ENCODE measurements at regions not wholly inside any gene's neighbourhood (a gene's known extent, or its start where the extent isn't known, plus 50 kb on each side); places are given as distances from the start of the nearest gene placed in this dataset.

DNA sequence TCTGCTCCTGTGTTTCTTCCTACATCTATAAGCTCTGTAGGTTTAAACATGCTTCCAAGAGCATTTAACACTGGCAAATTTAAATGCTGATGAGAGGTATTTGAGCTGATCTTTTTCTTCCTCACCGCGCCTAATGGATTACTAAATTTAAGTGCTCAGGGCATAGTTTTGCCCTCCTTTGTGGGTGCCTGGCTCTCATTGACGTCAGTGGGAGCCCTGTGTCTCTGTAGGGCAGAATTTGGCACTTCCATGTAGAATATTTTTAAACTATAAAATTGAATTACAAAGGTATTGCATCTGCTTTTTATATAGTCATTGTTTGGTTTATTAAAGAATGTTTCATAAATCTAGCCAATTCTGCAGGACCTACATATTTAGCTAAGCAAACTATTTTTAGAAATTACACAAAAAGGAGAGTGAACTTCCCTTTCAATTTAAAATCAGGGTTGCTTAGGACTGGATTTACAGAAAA, 444.8 kb downstream of the AEBP2 start:
- no peak for DNase-seq

DNA sequence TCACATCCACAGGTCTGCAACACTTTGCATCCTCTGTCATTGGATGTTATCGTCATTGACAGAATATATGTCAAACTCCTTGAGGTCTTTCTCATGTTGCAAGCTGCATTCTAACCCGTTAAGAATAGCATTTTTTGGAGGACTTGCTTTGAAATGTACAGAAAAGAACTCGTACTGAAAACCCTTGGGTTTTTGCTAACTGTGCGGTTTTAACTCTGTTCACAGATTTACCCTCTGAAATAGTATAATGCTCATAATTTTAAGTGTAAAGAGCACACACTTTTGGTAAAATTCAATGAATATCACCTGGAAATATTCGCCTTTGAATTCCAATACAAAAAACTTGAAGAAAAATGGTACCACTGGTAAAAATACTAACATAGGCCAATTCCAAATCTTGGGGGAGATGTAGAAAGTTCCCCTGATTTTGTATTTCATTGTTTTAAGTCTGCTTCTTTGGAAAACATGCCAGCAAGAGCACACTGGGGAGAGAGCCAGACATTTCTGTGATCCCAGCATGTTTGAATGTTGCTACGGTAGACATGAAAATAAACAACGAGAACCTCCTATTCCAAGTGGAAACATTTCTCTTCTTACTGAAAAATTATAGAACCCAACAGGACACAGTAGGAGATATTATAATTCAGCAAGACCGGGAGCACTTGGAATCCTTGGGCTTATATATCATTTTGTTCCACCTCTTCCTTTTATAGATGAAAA, 446.0 kb downstream of the AEBP2 start:
- peak; percentile 82 for DNase-seq

DNA sequence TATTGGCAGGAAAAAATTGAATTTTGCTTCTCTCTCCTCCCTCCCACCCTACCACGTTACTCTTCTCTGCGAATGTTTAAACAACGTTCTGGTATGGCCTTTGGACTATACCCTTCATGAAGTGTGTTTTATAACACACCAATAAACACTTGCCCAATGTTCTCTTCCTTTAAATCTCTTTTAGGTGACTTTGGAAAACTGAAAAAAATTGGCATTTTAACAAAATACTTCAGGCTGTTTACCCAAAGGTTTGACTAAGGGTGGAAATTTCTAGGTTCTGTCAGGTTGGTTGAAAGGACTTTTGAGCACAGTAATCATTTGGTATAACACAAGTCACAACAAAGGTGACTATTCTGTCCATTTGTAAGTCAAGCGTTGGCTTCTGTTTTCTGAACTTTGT, 446.8 kb downstream of the AEBP2 start:
- DNase-seq = no peak

DNA sequence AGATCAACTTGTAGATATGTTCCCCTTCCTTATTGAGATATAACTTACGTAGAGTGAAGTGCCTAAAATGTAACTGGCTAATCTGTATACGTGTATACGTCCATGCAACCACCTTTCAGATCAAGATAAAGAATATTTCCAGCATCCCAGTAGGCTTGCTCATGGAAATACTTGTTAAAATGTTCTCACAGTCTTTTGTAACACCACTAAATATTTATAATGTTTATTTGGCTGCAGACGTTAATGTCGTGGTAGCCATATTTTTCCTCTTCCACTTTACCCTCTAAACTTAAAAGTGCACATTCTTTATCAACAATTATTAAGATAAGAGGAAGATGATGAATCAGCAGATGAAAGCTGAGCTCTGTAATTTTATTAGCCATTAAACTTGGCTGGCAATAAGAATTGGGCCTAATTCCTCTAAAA, 447.4 kb downstream of the AEBP2 start:
- DNase-seq = no peak

DNA sequence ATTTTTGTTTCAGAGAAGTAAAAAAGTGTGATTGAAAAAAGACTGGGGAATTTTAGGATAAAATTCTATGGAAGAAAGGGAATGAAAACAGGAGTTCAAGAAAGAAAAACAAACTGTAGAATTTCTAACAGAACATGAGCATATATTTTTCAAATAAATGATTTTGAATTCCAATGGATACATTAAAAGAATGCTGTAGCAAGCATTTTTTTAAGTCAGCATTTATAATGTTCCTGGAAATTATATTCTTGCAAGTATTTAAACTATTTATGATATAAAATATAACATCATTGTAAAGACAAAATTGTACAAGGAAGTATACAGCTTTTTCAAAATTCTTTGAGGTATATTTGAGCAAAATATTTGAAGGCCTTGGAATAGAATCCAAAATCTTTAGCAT, 450.7 kb downstream of the AEBP2 start:
- DNase-seq = no peak

DNA sequence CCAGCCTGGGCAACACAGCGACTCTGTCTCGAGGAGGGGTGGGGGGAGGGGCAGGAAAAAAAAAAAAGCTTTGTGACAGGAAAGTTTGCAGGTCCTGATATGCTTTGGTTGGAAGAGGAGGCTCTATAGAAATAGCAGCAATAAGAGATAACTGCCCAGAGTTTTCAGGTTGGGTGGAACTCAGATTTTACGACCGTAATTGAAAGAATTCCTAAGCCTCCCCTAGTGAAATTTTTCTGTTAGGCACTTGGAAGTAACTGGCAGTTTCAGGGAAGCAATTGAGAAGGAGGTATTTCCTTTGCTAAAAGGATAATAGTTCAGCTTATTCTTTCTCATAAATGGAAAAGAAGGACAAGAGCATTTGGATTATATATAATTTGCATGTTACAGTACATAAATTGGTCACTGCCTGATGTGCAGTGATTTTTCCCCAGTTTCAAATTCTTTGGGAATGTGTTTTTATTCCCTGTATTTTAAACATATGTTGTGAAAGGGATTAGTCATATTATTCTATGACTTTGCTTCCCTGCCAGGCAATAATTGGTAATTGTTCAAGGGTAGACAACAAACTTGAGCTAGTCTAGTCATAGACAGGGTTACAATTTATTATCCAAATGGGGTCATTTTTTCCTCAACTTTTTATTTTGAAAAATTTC, 452.8 kb downstream of the AEBP2 start:
- no peak for DNase-seq

DNA sequence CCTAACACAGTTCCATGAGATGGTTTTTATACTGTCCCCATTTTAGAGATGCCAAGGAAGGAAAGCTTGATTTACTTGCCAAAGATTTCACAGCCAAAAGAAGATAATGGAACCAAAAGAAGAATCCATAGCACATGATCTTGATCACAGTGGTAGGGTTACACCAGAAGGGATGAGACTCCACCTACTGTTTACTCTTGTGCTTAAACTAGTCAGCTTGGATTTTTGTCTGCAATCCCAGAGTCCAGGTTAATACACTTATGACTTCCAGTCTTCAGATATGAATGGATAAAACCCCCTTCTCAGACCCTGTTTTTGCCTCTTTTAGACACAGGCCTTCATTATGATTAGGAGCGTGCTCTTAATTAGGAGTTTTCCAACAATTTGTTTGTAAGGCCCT, 454.2 kb downstream of the AEBP2 start:
- DNase-seq = no peak

DNA sequence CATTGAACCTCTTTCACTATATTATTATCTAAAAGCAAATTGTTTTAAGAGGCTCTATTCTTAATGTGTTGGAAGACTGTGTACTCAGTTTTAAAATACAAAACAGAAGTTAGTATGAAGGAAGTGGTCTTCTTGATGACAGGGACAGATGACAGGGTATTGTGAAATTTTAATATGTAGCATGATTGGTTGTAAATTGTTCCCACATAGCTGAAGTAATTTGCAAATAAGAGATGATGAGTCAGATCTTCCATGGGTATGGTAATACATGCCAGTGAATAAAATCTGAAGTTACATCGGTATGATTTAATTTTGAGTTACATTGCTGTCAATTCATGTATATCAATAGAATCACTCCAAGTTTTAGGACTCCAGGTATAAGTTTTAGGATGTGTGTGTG, 454.8 kb downstream of the AEBP2 start:
- no peak for DNase-seq

DNA sequence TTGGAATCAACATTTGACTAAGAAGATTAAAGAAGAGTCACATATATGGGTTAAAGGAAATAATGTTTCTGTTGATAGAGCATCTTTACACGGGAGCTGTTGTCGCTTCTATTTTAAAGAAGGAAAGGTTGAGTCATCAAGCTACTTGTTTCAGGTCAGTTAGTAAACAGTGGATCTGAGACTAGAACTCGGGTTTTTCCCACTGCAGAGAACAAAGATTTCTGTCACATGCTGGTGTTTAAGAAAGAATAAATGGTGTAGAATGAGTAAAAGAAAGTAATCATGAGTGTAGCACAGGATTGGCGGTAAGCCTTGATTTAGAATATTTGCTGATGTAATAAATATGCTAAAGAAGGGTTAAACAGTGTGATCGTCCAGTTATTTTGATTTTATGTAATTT, 455.5 kb downstream of the AEBP2 start:
- DNase-seq = no peak

DNA sequence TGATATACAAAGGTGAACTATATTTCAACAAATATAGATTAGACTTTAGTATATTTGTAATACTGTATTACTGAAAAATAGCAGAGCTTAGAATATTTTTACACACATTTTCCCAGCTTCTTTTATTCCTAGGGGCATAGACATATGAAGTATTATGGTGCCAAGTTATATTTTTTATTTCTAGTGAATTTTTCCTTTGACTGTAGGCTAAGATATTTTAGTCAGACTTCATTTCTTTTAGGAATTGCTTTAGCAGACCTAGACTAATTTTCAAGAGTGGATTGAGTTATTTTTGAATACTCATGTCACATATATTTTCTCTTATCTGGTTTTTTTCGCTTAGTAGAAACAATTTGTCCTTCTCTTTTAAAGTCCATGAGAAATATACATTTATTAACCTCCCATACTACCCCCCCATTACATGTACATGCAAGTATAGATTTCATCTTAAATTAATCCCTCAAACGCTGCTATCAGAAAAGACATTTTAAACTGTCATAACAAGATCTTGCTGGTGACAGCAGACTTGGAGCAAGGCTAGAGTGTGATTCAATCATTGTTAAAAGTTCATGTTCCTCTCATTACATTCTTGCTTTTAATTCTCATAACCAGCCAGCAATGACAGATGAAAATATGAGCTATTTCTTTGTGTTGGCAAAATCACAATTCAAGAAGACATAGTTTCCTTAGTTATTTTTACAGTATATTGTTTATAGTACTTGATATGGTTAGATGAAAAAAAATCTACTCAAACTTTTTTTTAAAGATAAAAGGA, 456.1 kb downstream of the AEBP2 start:
- DNase-seq = no peak

DNA sequence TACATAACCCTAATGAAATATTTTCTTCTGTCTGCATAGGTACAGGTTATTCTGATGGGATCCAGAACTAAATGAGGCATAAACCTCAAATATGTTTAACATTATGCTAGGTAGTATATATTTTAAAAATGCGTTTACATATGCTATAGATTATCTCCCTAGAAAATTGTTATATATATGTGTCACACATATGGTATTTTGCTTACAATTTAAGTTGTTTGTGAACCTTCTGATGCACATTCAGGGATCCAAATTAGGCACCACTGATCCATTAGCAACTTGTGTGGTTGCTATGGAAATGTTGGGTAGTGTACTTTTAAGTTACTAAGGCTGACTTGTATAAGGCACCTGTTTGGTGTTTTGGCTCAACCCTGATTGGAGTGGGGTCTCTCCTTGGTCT, 456.7 kb downstream of the AEBP2 start:
- no peak for DNase-seq

DNA sequence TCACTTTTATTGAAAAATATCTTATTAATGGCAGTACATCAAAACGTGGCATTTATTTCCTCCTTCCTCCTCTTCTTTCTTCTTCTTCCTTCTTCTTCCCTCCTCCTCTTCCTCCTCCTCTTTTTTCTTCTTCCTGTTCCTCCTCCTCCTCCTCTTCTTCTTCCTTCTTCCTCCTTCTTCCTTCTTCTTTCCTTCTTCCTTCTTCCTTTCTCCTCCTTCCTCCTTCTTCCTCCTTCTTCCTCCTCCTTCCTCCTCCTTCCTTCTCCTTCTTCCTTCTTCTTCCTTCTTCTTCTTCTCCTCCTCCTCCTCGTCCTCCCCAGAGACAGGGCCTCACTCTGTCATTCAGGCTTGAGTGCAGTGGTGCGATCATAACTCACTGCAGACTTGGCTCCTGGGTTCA, 457.2 kb downstream of the AEBP2 start:
- DNase-seq = no peak

DNA sequence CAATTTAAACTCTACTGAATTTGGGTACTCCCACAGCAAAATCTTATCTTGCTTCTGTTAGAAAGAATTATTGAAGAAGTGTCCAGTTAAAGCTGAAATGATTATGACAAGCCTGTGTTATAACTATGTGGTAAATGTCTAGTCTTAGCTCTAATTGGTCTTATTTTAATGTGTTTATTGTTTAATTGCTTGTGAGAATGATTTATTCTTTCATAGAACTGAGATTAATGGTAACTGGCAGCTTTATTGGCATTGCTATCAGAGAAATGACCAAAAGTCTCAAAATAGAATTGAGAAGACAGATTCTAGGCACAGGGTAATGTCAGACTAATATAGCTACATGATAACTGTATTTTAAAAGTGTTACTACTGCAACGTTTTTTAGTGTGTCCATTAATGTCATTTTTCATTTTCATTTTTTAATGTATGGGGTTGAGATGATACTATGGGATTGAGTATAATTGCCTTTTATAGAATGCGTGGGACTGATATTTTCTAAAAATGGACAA, 458.7 kb downstream of the AEBP2 start:
- DNase-seq = no peak

DNA sequence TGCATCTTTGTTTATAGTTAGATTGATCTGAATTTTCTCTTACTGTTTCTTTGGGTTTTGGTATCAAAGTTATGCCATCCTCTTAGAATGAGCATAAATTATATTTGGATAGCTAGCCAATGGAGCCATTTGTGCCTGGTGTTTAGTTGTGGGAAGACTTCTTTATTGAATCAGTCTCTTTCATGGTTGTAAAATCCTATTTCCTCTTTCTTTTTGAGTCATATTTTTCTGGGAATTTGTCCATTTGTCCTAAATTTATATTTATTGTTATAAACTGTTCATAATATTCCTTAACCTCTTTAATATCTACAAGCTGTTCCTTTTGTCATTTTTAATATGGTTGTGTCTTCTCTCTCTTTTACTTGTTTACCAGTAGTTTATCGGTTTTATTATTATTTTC, 462.5 kb downstream of the AEBP2 start:
- no peak for DNase-seq

DNA sequence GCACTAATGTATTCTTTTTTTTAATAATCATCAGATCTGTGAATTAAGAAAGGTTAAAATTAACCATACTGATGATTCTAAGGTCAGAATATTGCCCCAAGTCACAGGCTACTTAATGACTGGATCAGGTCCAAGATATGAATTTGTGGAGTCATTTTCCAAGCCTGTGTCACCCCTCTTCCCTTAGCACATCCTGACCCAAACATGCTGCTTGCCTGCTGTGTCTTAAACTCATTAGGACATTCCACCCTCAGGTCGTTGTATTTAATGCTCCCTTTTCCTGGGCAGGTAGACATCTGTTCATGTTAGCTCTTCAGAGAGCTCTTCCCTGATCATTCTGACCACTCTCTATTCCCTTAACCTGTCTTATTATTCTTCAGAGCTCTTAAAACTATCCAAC, 463.5 kb upstream of the PDE3A start:
- DNase-seq = no peak

DNA sequence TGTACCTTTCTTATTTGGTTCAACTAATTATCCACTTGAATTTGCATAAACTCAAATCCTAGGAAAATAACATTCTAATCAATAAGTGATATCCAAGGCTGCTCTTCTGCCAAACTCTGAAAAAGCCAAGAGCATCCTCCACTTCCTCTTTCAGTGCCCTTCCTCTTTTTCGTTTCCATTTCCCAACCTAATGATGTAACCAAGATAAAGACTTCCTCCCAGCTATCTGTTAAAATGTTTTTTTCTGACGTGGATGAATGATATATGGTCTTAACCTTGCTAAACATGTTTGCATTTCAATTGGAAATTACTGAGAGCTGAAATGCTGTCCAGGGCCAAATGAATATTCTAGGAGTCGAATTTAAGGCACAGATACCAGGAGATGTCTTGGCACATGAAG, 459.5 kb upstream of the PDE3A start:
- DNase-seq = no peak

DNA sequence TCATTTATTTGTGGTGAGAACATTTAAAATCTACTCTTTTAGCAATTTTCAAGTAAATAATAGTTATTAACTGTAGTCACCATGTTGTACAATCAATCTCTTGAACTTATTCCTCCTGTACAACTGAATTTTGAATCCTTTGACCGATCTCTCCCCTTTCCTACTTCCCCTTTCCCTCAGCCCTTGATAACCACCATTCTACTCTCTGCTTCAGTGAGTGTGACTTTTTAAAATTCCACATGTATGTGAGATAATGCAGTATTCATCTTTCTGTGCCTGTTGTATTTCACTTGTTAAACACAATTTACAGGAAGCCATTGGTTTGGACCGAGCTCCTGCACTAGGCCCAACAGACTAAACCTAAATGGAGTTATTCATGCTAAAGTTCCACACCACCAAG, 458.9 kb upstream of the PDE3A start:
- no peak for DNase-seq

DNA sequence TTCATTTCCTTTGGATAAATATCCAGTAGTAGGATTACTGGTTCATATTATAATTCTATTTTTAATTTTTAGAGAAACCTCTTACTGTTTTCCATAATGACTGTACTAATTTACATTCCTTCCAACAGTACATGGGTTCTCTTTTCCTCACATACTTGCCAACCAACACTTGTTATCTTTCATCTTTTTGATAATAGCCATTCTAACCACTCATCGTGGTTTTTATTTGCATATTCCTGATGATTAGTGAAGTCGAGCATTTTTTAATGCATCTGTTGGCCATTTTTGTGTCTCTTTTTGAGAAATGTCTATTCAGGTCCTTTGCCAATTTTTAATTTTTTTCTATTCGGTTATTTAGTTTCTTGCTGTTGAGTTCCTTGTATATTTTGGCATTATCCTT, 457.7 kb upstream of the PDE3A start:
- no peak for DNase-seq

DNA sequence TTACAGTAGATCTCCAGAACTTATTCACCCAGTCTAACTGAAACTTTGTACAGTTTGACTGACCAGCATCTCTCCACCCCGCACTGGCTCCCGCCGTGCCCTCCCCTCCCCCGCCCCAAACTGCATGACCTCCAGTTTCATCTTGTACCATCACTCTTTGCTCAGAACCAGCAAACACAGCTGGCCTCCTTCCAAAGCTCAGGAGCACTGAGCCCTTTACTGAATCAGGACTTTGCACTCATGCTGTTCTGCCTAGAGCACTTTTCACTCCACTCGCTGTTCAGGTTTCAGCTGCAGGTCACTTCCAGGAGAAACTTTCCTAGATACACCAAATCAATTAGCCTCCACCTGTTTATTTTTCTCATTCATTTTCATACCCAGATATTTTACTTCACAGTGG, 455.3 kb upstream of the PDE3A start:
- no peak for DNase-seq

DNA sequence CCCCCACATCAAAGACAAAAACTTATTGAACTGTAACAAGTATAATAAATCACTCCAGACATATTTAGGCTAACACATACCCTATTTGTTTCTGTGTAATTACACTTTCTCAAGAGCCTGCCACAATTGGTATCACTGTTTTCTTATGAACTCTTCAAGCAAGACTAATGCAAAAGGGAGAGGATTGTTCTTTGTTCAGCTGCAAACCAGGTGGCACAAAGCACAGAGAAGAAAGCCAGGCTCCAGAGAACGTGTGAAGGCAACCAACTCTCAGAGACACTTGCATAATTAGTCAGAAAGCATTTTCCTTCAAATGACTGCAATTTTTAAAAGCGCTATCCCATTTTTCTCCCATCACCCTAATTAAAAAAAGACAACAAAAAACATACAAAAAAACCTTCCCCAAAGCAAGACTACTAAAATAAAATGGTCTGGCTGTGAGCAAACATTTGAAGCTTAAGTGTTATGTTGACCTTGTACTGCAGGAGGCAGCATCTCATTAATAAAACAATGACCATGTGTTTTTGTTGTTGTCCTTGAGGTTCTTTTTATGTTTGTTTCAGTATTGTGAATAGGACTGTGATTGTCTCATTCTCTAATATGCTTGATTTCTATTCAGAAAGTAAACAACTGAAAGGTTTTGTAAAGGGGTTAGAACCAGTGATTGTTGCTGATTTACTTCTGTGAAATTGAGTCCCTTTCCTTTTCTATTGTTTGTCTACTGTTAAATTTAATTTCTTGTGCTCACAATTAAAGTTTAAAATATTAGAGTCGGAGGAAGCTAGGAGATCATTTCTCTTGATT, 452.7 kb upstream of the PDE3A start:
- DNase-seq = peak; percentile 44

DNA sequence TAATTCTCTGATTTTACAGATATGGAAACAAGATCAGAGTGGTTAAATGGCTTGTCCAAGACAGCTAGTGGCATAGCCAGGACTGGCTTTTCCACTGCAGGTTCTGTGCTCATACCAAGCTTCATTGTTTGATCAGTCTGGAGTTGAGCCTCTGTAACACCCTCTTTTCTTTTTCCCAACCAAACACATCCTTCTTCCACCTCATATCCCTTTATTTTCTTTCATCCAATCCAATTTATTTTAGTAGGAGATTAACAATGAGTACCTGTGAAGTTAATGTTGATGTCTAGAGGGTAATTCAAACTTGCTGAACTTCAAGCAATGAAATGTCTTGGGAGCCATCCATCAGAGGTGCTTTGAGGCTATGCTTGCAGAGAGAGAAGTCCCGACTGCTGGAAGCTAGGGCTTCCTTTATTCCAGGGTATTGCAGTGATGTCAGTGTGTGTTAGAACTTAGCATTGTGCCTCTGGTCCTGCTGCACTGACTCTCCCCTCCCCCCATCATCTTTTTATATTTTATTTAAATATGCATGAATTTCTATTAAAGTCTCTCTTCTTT, 452.1 kb upstream of the PDE3A start:
- DNase-seq = no peak

DNA sequence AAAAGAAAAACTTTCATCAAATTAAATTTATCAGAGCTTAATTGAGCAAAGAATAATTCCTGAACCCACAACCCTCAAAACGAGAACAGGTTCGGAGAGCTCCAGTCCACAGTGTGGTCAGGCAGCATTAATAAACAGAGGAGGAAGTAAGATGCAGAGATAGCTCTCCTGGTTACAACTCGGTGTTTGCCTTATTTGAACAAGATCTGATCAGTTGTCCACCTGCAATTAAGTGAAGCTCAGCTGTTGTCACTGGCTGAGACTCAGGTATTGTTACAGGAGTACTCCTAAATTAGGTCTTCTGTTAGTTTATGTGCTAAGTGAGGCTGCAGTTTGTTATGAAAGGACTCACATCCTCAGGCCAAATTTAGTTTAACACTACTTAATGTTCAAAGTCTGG, 451.4 kb upstream of the PDE3A start:
- no peak for DNase-seq

Measured in hindlimb muscle (tissue), 1 donor.